GM12872 (cell line): ENCODE measurements at regions not wholly inside any gene's neighbourhood (a gene's known extent, or its start where the extent isn't known, plus 50 kb on each side); places are given as distances from the start of the nearest gene placed in this dataset.

ENCODE experiments used
- TF ChIP-seq, protein P1 (sequence below): IDR thresholded peaks from 3 replicates; pipeline ENCODE4 v1.5.1; 2011; ENCODE audit warnings: low read depth, mild to moderate bottlenecking, low read length, moderate library complexity; ENCODE audit not compliant: insufficient read depth

DNA sequence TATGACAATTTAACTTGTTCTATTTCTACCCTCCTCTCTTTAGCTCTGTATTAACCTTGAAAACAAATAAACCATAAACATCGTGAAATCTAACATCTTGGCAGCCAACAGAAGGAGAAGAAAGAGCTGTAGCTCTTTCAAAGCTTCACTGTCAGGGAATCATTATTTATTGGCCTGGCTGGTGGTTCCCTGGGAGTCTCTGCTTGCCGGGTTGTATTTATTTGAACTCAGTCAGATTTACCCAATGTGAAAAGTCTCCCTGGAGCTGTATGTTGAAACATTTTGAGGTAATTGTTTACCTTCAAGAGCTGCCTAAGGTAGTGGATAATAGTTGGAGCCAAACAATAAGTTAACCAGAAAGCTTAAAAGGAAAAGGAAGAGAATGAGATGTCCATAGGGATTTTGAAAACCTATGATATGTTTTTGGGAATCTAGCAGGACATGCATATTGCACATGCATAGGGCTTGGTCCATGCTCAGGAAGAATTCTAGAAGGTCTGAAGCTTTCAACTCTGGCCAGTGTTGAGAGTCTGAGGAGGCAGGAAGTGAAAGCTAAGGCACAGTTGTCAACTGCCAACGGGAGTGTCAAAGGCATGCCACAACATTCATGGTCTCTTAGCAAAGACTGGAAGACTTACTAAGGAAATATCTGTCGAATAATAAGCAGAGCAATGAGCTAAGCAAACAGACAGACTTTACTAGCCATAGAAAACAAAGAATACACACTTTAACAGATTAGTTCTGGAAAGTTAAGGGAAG is 621.6 kb downstream of the PCDH7 start:
- TF ChIP-seq, protein P1, sequence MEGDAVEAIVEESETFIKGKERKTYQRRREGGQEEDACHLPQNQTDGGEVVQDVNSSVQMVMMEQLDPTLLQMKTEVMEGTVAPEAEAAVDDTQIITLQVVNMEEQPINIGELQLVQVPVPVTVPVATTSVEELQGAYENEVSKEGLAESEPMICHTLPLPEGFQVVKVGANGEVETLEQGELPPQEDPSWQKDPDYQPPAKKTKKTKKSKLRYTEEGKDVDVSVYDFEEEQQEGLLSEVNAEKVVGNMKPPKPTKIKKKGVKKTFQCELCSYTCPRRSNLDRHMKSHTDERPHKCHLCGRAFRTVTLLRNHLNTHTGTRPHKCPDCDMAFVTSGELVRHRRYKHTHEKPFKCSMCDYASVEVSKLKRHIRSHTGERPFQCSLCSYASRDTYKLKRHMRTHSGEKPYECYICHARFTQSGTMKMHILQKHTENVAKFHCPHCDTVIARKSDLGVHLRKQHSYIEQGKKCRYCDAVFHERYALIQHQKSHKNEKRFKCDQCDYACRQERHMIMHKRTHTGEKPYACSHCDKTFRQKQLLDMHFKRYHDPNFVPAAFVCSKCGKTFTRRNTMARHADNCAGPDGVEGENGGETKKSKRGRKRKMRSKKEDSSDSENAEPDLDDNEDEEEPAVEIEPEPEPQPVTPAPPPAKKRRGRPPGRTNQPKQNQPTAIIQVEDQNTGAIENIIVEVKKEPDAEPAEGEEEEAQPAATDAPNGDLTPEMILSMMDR, result no peak

DNA sequence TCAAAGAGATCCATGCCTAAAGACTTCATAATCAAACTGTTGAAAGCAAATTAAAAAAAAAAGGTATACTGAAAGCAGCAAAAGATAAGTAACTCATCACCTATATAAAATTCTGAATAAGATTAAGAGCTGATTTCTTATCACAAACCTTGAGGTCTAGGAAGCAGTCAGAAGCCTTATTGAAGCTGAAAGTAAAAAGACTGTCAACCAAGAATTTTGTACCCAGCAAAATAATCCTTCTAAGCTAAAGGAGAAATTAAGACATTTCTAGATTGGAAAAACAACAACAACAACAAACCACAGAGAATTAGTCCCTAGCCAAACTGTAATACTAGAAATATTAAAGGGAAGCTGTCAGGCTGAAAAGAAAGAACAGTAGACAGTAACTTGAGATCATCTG is 622.9 kb downstream of the PCDH7 start:
- TF ChIP-seq, protein P1, result no peak

DNA sequence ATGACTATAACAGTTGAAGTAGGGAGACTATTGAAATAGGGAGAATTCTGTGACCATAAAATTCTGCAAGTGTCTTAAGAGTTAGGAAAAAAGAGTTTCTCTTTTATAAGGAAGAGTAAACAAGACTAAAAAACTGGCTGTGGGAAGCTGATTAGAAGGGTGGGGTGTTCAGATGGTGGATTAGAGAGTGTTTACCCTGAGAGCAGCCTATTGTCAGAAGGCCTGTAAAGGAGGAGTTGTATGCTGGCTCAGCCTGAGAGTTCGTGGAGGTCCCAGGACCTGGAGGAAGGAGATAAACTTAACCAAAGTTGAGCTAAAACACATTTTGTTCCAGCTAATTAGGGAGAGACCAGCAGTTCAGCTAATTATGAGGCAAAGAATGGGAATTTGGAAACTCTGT is 629.7 kb downstream of the PCDH7 start:
- TF ChIP-seq, protein P1, result no peak

DNA sequence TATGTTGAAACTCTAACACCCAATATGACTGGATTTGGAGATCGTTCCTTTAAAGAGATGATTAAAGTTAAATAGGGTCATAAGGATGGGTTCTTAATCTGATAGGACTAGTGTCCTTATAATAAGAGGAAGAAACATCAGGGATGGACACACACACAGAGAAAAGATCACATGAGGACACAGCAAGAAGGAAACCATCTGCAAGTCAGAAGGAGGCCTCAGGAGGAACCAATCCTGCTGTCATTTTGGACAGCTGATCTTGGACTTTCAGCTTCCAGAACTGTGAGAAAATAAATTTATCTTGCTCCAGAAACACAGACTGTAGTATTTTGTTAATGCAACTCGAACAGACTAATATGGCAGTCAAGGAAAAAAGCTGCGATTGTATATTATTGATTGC is 631.5 kb downstream of the PCDH7 start:
- TF ChIP-seq, protein P1, result no peak

DNA sequence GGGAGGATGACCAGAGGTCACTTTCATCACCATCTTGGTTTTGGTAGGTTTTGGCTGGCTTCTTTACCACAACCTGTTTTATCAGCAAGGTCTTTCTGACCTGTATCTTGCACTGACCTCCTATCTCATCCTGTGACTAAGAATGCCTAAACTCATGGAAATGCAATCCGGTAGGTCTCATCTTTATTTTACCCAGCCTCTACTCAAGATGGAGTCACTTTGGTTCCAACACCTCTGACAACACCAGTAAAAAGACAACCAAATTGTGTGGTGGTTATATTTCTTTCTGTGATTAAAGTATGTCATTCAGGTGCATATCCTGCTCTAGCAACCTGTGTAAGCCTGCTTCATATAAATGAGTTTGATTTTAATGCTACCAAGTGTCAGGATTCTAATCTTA is 636.7 kb downstream of the PCDH7 start:
- TF ChIP-seq, protein P1, result no peak

DNA sequence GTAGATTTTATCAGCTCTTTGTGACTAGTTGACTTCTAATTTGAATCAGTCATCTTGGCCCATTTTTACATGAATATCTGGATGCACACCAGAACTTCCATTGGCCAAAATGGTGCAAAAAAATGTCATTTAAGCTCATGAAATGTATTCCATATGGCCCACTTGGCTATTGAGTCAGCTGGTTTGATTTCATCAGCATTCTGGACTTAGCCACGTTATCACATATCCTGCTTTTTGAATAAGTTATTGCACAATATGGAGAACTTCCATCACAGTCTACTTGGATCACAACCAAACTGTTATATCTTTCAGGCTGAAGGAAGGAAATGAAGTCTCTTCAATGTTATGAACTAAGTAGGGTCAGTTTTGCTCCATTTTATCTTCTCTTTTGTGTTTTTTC is 640.6 kb downstream of the PCDH7 start:
- TF ChIP-seq, protein P1, result no peak

DNA sequence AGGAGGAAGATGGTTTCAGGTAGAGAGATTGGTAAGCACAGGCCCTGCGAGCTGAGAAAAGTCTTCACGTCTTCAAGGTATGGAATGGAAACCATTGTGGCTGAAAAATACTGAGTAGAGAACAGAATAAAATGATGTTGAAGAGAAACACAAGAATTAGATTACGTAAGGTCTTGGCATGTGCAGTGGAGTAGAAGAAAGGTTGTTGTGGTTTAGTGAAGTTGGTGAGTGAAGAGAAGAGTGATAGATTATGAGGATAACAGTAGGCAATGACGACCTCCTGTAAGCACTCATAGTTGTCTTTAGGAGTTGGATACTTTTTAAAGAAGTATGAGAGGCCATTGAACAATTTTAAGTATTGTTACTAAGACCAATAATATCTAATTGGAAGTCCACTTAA is 642.6 kb downstream of the PCDH7 start:
- TF ChIP-seq, protein P1, result no peak
